Loucy (cell line): ENCODE measurements at regions not wholly inside any gene's neighbourhood (a gene's known extent, or its start where the extent isn't known, plus 50 kb on each side); places are given as distances from the start of the nearest gene placed in this dataset.

Source experiments
- H2AFZ ChIP-seq: fragments of 200-600 bp; sonication (generic); 2 replicates; pipeline ENCODE4 v1.6.0; 2016; ENCODE audit warnings: antibody characterized with exemption, mild to moderate bottlenecking, low read length, moderate library complexity
- H3F3A ChIP-seq: fragments of 200-600 bp; 2 replicates; pipeline ENCODE4 v1.6.0; 2016; ENCODE audit warnings: antibody characterized with exemption, low read depth, mild to moderate bottlenecking
- H3K27me3 ChIP-seq: fragments of 200-600 bp; sonication (generic); 2 replicates; pipeline ENCODE4 v1.6.1; 2014; ENCODE audit warnings: low read length, mild to moderate bottlenecking; ENCODE audit not compliant: insufficient read depth, poor library complexity, severe bottlenecking
- H3K36me3 ChIP-seq: fragments of 200-600 bp; sonication (generic); 2 replicates; pipeline ENCODE4 v1.6.1; 2016; ENCODE audit warnings: low read length; ENCODE audit not compliant: insufficient read depth
- H3K4me1 ChIP-seq: fragments of 200-600 bp; sonication (generic); 2 replicates; pipeline ENCODE4 v1.5.1; 2014; ENCODE audit warnings: low read length, mild to moderate bottlenecking; ENCODE audit not compliant: insufficient read depth, poor library complexity, severe bottlenecking
- H3K4me2 ChIP-seq: fragments of 200-600 bp; sonication (generic); 2 replicates; pipeline ENCODE4 v1.6.0; 2014; ENCODE audit warnings: antibody characterized with exemption, low read length, low read depth, mild to moderate bottlenecking; ENCODE audit not compliant: poor library complexity, severe bottlenecking
- H3K4me3 ChIP-seq: fragments of 200-600 bp; sonication (generic); 2 replicates; pipeline ENCODE4 v1.5.1; 2014; ENCODE audit warnings: low read length, mild to moderate bottlenecking, mixed read lengths; ENCODE audit not compliant: poor library complexity, severe bottlenecking
- H3K79me2 ChIP-seq: fragments of 200-600 bp; sonication (generic); 2 replicates; pipeline ENCODE4 v1.6.1; 2014; ENCODE audit warnings: low read length; ENCODE audit not compliant: insufficient read depth
- H3K9ac ChIP-seq: fragments of 200-600 bp; sonication (generic); 2 replicates; pipeline ENCODE4 v1.6.0; 2014; ENCODE audit warnings: mild to moderate bottlenecking, low read depth, low read length, moderate library complexity; ENCODE audit not compliant: poor library complexity, severe bottlenecking
- H3K9me2 ChIP-seq: fragments of 200-600 bp; sonication (generic); replicated peaks from 2 replicates; pipeline ENCODE4 v1.6.1; 2016; ENCODE audit warnings: low read depth, low read length, mixed read lengths
- H3K9me3 ChIP-seq: fragments of 200-600 bp; sonication (generic); 2 replicates; pipeline ENCODE4 v1.6.1; 2014; ENCODE audit warnings: mild to moderate bottlenecking, antibody characterized with exemption, low read length, low read depth; ENCODE audit not compliant: insufficient read depth
- H4K20me1 ChIP-seq: fragments of 200-600 bp; sonication (generic); 2 replicates; pipeline ENCODE4 v1.6.0; 2014; ENCODE audit warnings: antibody characterized with exemption, low read length, mild to moderate bottlenecking; ENCODE audit not compliant: insufficient read depth, poor library complexity, severe bottlenecking
- EZH2phosphoT487 ChIP-seq: fragments of 200-600 bp; IDR thresholded peaks from 2 replicates; pipeline ENCODE4 v1.6.1; 2018; ENCODE audit warnings: antibody characterized with exemption, mild to moderate bottlenecking, moderate library complexity, borderline replicate concordance
- TF ChIP-seq, protein P1 (sequence below): fragments of 200-600 bp; sonication (generic); conservative IDR thresholded peaks from 2 replicates; pipeline ENCODE4 v1.5.1; 2014; ENCODE audit warnings: mild to moderate bottlenecking, antibody characterized with exemption, low read length

DNA sequence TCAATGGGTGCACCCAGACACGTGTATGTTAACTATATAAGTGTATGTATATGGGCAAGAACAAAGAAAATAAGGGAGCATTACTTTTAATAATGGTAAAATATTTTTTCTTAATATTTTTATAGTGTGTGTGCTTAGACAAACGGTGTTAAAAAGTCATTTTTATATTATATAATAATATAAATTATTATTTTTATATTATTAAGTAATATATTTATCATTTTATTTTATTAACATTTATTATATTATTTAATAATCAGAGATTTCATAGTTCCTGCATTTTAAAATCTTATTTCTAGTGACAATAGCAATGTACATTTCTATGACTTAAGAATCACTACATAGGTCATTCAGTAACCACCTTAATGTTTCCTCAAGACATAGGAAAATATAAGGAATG lies 184.4 kb downstream of the SLITRK5 start:
- Histone ChIP-seq H3K79me2 (no peaks in the 10 kb centered on the region), H3K9ac (no peak overlapping the region), H3K36me3 (no peaks in the 10 kb centered on the region), H4K20me1 (no peaks in the 10 kb centered on the region), H3K9me2 (no peaks in the 10 kb centered on the region), H3K4me2 (no peak overlapping the region), H3F3A (no peaks in the 10 kb centered on the region), H3K9me3 (no peaks in the 10 kb centered on the region), H3K4me1 (no peaks in the 10 kb centered on the region), H3K4me3 (no peak overlapping the region), H2AFZ (no peak overlapping the region), H3K27me3 (no peaks in the 10 kb centered on the region)
- TF ChIP-seq EZH2phosphoT487 = no peak
- TF ChIP-seq, protein P1, sequence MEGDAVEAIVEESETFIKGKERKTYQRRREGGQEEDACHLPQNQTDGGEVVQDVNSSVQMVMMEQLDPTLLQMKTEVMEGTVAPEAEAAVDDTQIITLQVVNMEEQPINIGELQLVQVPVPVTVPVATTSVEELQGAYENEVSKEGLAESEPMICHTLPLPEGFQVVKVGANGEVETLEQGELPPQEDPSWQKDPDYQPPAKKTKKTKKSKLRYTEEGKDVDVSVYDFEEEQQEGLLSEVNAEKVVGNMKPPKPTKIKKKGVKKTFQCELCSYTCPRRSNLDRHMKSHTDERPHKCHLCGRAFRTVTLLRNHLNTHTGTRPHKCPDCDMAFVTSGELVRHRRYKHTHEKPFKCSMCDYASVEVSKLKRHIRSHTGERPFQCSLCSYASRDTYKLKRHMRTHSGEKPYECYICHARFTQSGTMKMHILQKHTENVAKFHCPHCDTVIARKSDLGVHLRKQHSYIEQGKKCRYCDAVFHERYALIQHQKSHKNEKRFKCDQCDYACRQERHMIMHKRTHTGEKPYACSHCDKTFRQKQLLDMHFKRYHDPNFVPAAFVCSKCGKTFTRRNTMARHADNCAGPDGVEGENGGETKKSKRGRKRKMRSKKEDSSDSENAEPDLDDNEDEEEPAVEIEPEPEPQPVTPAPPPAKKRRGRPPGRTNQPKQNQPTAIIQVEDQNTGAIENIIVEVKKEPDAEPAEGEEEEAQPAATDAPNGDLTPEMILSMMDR = no peak

DNA sequence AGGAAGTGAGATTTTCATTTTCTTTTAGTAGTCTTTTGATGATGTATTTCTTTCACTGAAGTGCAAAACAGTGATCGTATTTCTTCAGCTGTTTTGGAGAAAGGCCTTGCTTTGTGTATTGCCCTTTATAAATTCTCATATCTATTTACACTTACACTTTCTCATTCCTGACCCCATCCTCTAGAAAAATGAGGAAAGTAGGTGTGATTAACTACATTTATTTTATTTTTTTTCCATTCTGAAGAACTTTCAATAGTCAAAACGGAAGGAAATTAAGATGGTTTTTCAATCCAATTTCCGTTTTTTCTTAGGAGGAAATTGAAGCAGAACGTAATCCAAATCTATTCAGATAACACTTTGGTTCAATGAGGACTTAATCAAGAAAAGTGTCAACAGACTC lies 188.1 kb downstream of the SLITRK5 start:
- Histone ChIP-seq H3K9me2 (no peaks in the 10 kb centered on the region), H3K4me3 (no peak overlapping the region), H3K9ac (no peak overlapping the region), H3K9me3 (no peaks in the 10 kb centered on the region), H4K20me1 (no peaks in the 10 kb centered on the region), H3K79me2 (no peaks in the 10 kb centered on the region), H3K4me2 (no peak overlapping the region), H3F3A (no peaks in the 10 kb centered on the region), H3K36me3 (no peaks in the 10 kb centered on the region), H3K4me1 (no peaks in the 10 kb centered on the region), H2AFZ (no peak overlapping the region), H3K27me3 (no peaks in the 10 kb centered on the region)
- TF ChIP-seq, protein P1 = no peak
- no peak for TF ChIP-seq EZH2phosphoT487

DNA sequence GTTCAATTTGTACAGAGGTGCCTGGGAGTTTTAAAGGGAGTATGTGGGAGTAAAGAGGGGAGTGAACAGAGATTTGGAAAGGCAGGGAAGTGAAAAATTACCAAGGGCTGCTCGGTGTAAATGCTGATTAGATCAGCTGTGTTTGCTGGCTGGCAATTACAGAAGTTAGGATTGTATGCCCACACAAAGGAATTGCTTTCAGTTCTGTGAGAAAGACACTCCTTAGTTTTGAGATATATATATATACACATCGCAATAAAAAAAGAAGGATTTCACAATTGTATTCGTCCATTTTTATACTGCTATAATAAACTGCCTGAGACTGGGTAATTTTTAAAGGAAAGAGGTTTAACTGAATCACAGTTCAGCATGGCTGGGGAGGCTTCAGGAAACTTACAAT lies 196.3 kb downstream of the SLITRK5 start:
- H3K9ac ChIP-seq = no peak overlapping the region
- no peaks in the 10 kb centered on the region for H4K20me1 ChIP-seq
- H3K9me3 ChIP-seq = no peaks in the 10 kb centered on the region
- H3K4me3 ChIP-seq = no peak overlapping the region
- no peaks in the 10 kb centered on the region for H3F3A ChIP-seq
- no peak overlapping the region for H2AFZ ChIP-seq
- H3K27me3 ChIP-seq = no peaks in the 10 kb centered on the region
- H3K9me2 ChIP-seq = no peaks in the 10 kb centered on the region
- H3K79me2 ChIP-seq = no peaks in the 10 kb centered on the region
- TF ChIP-seq EZH2phosphoT487 = no peak
- TF ChIP-seq, protein P1 = no peak
- H3K36me3 ChIP-seq = no peaks in the 10 kb centered on the region
- H3K4me1 ChIP-seq = no peaks in the 10 kb centered on the region
- H3K4me2 ChIP-seq = no peak overlapping the region
